T1000 (cell line): ENCODE measurements at regions not wholly inside any gene's neighbourhood (a gene's known extent, or its start where the extent isn't known, plus 50 kb on each side); places are given as distances from the start of the nearest gene placed in this dataset.
A peak's percentile ranks its signal among the peaks of the same experiment; 100 is the strongest.

Source experiments
- DNase-seq: peaks from one replicate; lab custom pipeline; 2025; ENCODE audit warnings: mixed read lengths; lab: John Stamatoyannopoulos, UW

- no peak for DNase-seq
Measured at GRCh38 chr20:50273601-50274491, 83.2 kb downstream of the CEBPB start.

- DNase-seq = no peak
Measured at GRCh38 chr20:50274570-50275430, 84.2 kb downstream of the CEBPB start.

- no peak for DNase-seq
Measured at GRCh38 chr20:50276119-50277063, 85.8 kb downstream of the CEBPB start.

GRCh38 chr20:50277064-50277415 lies 86.4 kb downstream of the CEBPB start:
- no peak for DNase-seq

GRCh38 chr20:50277460-50278376 lies 87.1 kb downstream of the CEBPB start:
- DNase-seq = no peak

GRCh38 chr20:50278377-50278683 lies 87.7 kb downstream of the CEBPB start:
- no peak for DNase-seq

- no peak for DNase-seq
Measured at GRCh38 chr20:50278684-50279531, 88.3 kb downstream of the CEBPB start.

GRCh38 chr20:50279988-50280850 lies 89.6 kb downstream of the CEBPB start:
- no peak for DNase-seq

- no peak for DNase-seq
Measured at GRCh38 chr20:50280851-50281655, 90.4 kb downstream of the CEBPB start.

- no peak for DNase-seq
Measured at GRCh38 chr20:50281831-50282591, 91.4 kb downstream of the CEBPB start.

GRCh38 chr20:50282592-50283241 lies 92.1 kb downstream of the CEBPB start:
- no peak for DNase-seq

GRCh38 chr20:50283370-50283769 lies 92.7 kb downstream of the CEBPB start:
- DNase-seq = no peak

- DNase-seq = no peak
Measured at GRCh38 chr20:50283922-50284810, 93.5 kb downstream of the CEBPB start.

GRCh38 chr20:50284811-50285375 lies 94.3 kb downstream of the CEBPB start:
- DNase-seq = no peak

- DNase-seq = peak; percentile 78
Measured at GRCh38 chr20:50285376-50286173, 94.9 kb downstream of the CEBPB start.
